LoVo (cell line): ENCODE measurements at regions not wholly inside any gene's neighbourhood (a gene's known extent, or its start where the extent isn't known, plus 50 kb on each side); places are given as distances from the start of the nearest gene placed in this dataset.
"Not testable (repeated sequence)": the region's sequence is repeated elsewhere in the genome, so short reads cannot be mapped to it uniquely, and the experiment has no call there.

Source experiments
- DNase-seq: peaks from one replicate; pipeline ENCODE4 v3.0.0-alpha.2; 2016; ENCODE audit warnings: low spot score

DNA sequence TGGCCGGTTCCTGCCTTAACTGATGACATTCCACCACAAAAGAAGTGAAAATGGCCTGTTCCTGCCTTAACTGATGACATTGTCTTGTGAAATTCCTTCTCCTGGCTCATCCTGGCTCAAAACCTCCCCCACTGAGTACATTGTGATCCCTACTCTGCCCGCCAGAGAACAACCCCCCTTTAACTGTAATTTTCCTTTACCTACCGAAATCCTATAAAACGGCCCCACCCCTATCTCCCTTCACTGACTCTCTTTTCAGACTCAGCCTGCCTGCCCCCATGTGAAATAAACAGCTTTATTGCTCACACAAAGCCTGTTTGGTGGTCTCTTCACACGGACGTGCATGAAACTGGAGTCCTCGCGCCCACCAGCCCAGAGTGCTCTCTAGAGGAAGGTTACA is 166.5 kb downstream of the ADRA2C start:
- DNase-seq: not testable (repeated sequence)

GRCh38 chr4:3935406-3935805 is 169.2 kb downstream of the ADRA2C start:
- DNase-seq: not testable (repeated sequence)

DNA sequence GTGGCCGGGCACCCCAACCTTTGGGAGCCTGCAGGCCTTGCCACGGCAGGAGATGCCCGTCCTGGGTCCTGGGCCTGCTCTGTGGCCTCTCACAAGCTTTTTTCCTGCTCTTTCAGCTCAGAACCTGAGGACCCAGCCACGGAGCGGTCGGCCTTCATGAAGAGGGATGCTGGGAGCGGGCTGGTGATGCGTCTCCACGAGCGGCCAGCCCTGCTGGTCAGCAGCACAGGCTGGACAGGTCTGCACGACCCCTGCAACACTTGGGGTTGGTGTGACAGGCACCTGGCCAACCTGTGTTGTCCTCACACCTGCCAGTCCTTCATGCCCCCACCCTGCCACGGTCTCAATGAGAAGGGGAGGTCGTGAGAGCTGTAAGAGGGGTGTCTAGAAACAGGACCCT is 170.0 kb downstream of the ADRA2C start:
- DNase-seq: no peak

DNA sequence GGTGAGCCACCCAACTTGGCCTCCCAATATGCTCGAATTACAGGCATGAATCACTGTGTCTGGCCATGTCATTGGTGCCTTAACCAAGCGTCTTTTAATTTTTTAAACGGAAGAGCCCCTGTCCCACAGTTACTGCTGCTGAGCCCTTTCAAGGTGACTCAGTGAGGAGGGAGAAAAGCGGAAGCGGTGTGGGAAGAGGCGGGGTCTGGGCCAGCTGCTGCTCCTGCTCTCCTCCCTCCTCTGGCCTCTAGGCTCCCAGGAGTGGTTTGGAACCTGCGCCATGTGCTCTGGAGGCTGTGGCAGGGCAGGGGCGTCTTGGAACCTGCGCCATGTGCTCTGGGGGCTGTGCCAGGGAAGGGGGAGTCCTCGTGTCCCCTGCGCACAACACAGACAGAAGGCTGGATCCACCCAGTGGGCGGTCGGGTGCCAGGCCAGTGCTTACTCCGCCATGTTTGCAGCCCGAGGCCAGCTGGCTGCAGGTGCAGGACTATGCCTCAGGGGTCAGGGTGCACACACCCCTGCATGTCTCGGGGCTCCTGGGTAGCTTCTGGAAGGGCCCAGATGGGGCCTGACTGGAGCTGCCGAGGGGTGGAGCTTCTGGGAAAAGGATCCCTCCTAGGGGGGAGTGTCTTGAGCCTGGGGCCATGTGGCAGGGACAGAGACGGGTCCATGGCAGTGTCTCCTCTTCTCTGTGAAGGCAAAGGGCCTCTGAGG is 171.8 kb downstream of the ADRA2C start:
- DNase-seq: not testable (repeated sequence)

GRCh38 chr4:3938676-3939075 is 172.5 kb downstream of the ADRA2C start:
- DNase-seq: not testable (repeated sequence)

DNA sequence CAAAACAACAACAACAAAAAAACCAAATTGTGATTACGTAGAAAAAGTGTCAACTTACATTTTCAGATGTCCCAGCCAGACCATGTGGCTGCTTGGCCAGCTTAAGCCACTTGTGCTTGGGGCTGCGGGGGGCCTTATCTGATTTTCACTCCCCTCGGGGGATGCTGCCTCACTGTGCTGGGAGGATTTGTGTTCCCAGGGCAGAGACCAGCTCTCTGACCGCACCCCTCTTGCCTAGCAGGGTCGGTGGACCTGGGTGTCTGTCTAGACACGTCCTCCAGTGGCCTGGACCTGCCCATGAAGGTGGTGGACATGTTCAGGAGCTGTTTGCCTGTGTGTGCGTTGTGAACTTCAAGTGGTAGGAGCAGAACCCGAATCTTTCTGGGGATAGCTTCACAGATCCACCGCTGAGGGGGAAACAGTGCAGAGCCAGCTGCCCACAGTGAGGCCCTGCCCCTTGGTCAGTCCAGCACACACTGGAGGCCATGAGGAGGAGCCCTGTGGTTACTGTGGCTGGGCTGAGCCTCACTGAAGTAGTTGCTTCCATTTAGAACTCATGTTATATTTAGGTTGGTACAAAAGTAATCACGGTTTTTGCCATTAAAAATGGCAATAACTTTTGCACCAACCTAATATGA is 173.9 kb downstream of the ADRA2C start:
- not testable (repeated sequence) for DNase-seq

DNA sequence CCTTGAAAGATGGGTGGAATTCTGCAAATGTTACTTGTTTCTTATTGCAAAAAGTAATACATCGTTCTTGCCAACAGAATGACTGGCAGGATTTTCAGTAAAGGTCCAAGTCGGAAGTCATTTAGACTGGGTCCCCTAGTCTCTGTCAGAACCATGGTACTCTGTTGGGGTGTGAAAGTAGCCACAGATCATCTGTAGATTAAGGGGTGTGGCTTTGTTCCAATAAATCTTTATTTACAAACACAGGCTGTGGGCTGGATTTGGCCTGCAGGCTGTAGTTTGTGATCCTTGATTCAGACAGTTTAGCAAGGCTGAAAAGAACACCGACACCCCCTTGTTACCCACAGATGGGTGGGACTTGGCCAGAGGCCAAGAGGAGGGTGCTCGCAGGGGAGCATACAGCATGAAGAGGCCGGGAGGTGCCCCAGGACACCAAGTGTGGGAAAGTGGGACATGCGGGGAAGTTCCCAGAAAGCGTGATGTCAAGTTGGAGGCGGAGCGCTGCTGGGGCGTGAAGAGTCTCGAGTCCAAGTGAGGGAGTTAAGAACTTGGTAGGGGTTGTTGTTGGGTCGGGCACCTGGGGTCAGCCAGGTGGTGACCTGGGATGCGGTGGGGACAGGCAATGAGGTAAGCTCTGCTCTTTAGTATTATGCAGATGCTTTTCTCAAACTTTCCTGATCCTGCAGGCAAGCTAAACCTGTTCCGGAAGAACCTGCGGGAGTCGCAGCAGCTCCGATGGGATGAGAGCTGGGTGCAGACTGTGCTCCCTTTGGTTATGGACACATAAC is 175.7 kb downstream of the ADRA2C start:
- DNase-seq: not testable (repeated sequence)

DNA sequence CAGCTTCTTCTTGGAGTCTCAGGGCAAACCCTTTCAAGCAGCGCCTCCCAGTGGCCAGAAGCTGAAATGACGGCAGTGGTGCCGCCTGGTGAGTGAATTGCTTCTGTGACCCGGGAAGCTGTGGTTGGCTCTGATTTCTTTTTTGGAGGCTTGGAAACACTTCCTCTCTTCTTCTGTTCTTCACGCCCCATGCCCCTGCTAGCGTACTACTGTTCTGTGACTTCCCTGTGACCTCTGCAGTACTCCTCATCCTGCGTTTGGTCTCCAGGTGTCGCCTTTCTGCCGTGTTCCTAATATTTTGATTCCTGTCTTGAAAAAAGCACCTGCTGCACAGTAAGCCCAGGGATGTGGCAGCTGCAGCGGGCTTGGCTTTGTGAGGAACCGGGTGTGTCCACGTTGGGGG is 176.4 kb downstream of the ADRA2C start:
- DNase-seq: not testable (repeated sequence)

- DNase-seq: not testable (repeated sequence)
Observed at GRCh38 chr4:3943051-3943450, 176.9 kb downstream of the ADRA2C start.

DNA sequence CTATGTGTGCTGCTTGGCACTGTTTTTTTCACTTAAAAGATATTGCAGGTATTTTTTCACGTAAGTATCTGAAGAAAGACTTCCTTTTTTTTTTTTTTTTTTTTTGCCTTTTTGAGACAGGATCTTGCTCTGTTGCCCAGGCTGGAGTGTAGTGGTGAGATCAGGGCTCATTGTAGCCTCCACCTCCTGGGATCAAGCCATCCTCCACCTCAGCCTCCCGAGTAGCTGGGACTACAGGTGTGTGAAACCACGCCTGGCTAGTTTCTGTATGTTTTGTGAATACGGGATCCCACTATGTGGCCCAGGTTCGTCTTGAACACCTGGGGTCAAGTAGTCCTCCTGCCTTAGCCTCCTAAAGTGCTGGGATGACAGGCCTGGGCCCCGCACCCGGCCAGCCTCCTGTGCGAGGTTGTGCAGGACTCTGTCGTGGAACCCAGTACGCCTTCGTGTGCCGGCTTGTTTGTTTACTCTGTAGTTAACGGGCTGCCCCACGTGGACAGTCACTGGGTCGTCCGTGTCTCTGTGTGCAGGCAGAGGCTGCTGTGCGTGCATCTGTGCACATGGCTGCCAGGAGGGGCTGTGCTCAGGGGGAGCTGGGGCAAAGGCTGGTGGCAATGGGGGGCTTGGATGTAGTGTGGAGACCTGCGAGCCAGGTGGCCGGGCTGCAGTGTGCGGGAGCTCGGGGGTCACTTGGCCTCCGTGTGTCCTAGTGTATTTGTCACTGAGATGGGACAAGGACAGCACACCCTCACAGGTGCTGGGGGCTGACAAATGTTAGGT is 179.5 kb downstream of the ADRA2C start:
- DNase-seq: no peak

GRCh38 chr4:3946553-3946952 is 180.4 kb downstream of the ADRA2C start:
- not testable (repeated sequence) for DNase-seq

GRCh38 chr4:3947761-3948160 is 181.6 kb downstream of the ADRA2C start:
- not testable (repeated sequence) for DNase-seq

DNA sequence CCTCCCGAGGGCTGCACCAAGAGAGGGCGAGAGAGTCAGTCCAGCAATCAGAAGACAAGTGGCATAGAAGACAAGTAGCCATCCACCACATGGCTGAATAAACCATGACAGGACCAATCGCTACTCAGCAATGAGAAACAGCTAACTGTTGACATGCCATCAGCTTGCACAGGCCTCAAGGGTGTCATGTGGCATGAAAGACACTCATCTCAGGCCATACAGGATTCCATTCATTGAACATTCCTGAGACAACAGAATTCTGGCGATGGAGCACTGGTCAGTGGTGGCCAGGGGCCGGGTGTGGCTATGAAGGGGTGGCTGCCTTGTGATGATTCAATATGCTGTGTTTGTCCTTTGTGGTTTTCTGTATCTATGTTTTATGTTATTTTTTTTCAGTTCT is 182.0 kb downstream of the ADRA2C start:
- peak; percentile 24 for DNase-seq

DNA sequence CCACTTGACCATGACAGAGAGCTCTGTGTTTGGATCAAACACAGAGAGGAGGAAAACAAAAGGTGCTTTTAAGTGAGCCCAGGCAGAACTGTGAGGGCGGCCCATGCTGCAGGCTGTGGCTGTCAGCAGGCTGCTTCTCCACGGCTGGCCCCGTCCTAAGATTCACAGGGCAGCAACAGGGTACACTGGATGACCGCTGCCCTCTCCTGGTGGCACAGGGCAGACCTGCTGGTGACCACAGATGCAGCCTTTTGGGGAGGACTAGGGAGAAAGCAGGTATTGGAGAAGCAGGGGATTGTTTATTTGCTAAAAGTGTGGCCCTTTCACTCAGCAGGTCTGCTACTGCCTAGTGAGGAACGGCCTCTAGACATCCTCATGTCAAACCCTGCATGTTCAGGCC is 183.7 kb downstream of the ADRA2C start:
- DNase-seq: not testable (repeated sequence)

- DNase-seq: not testable (repeated sequence)
Observed at GRCh38 chr4:3952443-3953139, 186.4 kb downstream of the ADRA2C start.

GRCh38 chr4:3953140-3953489 is 186.9 kb downstream of the ADRA2C start:
- peak; percentile 31 for DNase-seq

GRCh38 chr4:3954540-3955320 is 188.5 kb downstream of the ADRA2C start:
- DNase-seq: peak; percentile 81

GRCh38 chr4:3955321-3956164 is 189.4 kb downstream of the ADRA2C start:
- peak; percentile 97 for DNase-seq

GRCh38 chr4:3956165-3956867 is 190.1 kb downstream of the ADRA2C start:
- DNase-seq: peak; percentile 4
